Stimulated activated CD4-positive, alpha-beta T cell treated with anti-CD3 and anti-CD28 coated beads, Interleukin-12 subunit alpha, Interleukin-12 subunit beta, amount 100 ng/mL, for 48 hours (primary cell): ENCODE measurements at regions not wholly inside any gene's neighbourhood (a gene's known extent, or its start where the extent isn't known, plus 50 kb on each side); places are given as distances from the start of the nearest gene placed in this dataset.
"Not testable (repeated sequence)": the region's sequence is repeated elsewhere in the genome, so short reads cannot be mapped to it uniquely, and the experiment has no call there.

Experiments
- DNase-seq, 3 donors: peaks; one replicate each; pipeline ENCODE4 v3.0.0-alpha.2; 2020; ENCODE audit warnings: low read depth in 2 of 3, low spot score in 1 of 3

DNA sequence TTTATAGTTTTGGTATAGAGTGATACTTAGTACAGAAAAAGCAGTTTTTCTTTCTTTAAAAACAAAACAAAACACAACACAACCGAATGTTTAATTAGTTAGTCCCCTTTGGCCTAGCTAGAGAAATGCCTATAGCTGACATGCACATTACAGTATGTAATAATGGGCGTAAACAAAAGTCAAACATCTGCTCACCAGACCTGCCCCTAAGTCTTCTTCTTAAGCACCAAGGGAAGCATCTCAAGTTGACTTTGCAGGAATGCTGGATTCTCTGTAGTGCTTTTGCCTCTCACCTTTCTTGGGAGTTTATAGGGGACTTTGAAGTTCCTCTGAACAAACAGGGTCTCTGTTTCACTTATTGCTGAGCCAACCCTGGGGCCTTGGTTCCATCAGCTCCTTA, 143.7 kb downstream of the TM2D1 start:
- DNase-seq: no peak

DNA sequence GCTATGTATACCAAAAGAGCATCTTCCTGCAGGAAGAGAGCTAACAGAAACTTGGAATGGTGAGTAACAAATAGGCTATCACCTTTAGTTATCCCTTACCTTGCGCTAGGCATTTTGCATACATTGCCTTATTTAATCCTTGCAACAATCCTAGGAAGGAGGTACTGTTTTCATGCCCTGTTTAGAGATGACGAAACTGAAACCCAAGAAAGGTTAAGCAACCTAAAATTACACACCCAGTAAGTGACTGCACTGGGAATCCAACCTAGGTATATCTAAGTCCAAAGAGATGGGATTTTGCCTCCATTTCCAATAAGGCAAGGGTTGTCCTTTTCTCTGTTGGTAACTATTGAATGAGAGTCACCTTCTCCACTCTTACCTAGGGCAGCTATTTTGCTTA, 144.5 kb downstream of the TM2D1 start:
- DNase-seq: no peak

DNA sequence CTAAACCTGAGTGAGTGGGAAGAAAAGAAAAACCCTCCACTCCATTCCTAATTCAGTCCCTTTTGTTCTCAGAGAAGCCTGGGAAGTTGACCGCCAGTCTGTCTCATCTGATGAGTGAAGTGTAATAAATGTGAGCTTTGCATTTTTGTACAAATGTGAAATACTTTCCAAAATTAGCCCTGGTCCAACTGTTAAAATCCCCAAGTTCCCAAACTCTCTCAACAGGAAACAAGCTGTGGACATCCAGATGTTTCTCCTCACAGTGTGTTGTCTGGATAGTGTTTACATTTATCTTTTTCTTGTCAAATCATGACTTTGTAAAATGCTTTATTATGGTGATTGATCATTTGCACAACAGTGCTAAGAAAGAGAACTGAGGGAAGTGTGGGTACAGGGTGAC, 145.1 kb downstream of the TM2D1 start:
- no peak for DNase-seq

DNA sequence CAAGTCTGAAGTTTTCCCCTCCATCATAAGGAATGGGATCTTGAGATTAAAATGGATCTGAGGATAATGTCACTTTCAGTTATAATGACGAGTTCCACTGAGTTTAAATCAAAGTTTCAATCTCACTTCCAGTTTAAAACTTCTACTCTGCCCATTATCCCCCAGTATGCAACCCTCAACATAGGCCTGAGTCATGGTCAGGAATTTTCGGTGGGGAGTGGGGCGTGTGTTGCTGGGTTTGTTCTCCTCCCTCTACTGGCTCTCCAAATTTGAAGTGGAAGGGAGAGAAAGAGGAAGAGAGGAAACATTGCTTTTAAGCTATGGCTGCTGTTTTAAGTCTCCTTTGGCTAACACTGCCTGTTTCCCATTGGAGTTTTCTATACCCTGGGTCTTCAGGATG, 152.9 kb downstream of the TM2D1 start:
- no peak for DNase-seq

DNA sequence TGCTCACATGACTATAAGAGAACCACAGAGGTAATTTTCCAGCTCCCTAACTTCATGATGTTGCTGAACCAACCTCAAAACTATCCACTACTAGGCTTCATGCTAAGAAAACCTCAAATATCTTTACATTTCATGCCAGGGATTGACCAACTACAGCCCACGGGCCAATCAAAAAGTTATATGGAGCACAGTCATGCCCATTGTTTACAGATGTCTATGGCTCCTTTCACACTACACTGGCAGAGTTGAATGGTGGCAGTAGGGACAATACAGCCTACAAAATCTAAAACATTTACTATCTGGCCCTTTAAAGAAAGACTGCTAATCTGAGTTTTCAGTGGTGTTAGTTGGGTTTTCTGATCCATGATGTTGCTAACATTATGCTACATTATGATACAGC, 154.8 kb downstream of the TM2D1 start:
- DNase-seq: no peak

DNA sequence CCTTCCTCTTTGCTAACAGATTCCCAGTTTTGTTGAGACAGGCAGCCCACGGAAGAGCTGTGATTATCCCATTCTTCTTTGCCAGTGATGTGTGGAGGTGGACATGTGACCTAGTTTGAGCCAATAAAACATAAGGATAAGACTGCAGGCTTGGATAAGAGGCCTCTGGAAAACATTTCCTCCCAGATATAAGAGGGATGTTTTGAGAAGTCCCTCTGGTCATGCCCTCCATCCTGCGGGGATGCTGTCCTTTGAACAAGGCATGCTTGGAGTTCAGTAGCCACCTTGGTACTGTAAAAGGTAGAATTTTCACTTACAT, 155.7 kb downstream of the TM2D1 start:
- DNase-seq: no peak

DNA sequence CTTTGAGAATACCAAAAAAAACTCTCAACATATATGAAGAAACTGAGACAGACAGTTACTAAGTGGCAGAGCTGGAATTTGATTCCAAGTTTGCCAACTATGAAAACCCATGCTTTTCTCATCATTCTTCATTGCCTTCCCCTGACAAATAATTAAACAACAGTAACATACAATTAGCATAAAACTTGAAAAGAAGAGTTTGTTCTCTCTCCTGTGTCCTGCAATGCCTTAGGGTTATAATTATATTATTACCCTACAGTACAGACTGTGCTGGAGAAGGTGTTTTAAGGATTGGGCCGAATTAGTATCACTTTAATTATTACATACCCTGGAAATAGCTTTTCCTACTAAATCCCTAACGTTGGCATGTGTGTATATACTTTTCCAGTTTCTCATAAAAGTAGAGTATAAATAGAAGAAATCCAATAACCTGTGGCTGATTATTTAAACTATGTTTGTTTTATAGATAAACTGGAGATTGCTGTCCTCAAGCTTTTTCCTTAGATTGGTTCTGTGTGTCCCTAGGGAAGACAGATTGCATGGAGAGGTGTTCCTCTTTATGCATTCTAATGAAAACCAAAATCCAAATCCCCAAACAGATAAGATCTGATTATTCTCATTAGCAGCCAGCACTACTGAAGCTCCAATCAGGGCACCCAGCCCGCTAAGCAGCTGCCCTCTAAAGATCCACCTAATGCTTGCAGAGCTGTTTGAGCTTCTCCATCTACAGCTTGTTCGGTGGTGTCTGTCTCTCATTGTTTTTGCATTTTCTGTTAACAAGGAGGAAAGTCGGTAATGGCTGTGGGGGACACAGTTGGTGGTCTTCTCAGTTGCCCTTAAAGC, 156.3 kb downstream of the TM2D1 start:
- no peak for DNase-seq

DNA sequence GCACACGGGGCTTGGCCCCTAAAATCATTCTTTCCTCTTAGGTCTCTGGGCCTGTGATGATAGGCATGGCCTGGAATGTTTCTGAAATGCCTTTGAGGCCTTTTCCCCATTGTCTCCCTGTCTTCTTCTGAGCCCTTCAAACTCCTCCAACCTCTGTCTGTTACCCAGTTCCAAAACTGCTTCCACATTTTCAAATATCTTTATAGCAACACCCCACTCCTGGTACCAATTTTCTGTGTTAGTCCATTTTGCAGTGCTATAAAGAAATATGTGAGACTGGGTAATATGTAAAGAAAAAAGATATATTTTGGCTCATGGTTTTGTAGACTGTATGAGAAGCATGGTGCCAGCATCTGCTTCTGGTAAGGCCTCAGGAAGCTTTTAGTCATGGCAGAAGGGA, 158.8 kb downstream of the TM2D1 start:
- DNase-seq: no peak

DNA sequence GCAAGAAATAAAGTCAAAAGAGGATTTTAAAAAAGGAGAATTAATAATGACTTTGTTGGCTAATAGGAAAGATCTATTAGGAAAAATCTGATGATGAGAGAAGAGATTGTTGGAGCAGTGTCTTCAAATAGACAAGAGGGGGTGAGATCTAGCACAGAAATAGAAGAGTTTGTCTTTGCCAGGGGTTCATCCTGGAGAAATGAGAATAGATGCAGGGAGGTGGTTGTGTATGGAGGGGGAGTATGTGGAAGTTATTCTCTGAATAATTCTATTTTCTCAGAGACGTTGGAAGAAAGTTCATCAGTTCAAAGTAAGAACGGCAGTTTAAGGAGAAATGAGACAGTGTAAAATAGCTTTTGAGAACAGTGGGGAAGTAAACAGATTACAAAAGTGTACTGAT, 161.3 kb downstream of the TM2D1 start:
- DNase-seq: no peak

DNA sequence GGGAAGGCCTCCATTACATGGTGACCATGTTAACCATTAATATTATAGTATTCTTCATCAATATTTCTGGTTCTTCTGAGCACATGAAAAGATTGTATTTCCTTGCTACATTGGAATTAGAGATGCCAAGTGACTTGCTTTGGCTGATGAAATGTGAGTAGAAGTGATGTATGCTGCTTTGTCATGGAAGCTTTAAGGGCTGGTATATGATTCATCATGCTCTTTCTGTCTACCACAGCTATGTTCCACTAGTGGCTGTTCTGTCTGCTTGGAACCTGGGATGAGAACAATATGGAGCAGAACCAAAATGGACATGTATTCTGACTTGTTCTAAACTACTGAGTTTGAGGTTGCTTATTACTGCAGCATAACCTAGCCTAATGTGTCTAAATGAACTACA, 163.3 kb downstream of the TM2D1 start:
- DNase-seq: no peak

DNA sequence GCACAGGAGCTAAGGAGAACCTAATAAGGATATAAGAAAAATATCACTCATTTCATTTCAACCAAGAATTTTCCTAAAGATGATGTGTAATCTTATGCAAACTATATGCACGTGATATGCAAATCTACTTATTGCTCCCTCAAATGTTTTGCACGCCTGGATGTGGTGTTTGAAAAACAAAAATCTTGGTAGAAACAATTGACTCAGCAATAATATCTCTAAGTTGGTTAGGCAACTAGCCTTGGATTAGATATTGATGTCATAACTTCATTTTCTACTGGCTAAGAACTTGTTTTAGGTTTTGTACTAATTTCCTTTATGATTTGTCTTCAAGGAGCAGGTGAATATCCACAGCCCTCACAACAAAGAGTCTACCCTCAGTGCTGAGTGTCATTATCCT, 164.6 kb downstream of the TM2D1 start:
- DNase-seq: no peak

DNA sequence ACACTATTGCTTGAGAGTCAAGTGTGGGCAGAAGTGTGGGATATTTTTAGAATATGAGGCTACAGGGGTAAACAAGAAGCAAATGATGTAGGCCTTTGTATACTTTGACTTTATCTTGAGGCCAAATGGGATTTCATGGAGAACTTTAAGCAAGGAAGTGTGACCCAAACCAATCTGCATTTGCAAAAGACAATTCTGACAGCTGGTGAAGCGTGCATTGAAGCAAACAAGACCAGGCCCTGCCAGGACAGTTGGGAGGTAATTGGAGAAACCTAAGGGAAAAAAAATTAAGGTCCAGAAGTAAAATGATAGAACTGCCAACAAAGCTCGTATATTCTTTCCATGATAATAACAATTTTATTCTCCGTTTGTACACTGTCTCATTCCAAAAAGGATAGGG, 168.3 kb downstream of the TM2D1 start:
- no peak for DNase-seq

DNA sequence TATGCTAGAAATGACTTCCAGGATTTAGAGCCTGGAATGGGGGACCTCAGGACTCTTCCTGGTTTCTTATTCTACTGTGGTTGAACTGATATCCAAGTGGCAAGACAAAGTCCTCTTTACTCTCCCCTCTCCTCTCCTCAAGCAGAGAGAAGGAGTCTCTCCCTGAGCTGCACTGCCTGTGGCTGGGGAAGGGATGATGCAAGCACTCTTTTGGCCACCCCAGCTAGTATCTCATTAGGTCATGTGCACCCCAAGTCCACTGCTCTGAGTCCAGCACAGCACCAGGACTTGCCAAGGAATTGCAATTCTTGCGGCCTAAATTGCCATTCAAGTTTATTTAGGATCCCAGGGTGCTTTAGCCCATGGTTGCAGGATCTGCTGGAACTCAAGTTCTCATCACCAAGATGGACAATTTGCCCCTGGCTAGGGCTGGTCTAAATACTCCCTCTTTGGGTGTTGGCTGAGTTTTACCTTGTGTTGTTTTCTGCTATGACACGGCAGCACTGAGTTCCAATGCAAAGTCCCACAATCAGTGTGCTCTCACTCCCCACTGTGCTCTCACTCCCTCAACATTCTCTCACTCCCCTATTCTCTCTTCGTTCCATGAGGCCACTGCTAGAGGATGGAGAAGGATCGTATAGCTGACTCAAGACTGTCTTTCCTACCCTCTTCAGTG, 172.2 kb downstream of the TM2D1 start:
- no peak for DNase-seq

DNA sequence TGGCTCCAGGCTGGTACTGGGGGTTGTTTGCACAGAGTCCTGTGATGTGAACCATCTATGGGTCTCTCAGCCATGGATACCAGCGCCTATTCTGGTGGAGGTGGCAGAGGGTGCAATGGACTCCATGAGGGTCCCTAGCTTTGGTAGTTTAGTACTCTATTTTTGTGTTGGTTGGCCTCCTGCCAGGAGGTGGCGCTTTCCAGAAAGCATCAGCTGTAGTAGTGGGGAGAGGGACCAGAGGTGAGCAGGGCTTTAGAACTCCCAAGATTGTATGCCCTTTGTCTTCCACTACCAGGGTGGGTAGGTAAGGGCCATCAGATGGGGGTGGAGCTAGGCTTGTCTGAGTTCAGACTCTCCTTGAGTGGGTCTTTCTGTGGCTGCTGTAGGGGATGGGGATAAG, 177.6 kb downstream of the TM2D1 start:
- DNase-seq: not testable (repeated sequence)

DNA sequence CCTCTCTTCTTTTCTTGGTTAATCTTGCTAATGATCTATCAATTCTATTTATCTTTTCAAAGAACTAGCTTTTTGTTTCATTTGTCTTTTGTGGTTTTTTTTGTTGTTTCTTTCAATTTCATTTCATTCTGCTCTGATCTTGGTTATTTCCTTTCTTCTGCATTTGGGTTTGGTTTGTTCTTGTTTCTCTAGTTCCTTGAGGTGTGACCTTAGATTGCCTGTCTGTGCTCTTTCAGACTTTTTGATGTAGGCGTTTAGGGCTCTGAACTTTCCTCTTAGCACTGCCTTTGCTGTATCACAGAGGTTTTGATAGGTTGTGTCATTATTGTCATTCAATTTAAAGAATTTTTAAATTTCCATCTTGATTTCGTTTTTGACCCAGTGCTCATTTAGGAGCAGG, 180.1 kb downstream of the TM2D1 start:
- DNase-seq: not testable (repeated sequence)

DNA sequence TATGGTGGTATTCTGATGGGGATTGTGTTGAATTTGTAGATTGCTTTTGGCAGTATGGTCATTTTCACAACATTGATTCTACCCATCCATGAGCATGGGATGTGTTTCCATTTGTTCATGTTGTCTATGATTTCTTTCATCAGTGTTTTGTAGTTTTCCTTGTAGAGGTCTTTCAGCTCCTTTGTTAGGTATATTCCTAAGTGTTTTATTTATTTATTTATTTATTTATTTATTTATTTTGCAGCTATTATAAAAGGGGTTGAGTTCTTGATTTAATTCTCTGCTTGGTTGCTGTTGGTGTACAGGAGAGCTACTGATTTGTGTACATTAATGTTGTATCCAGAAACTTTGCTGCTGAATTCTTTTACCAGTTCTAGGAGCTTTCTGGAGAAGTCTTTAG, 181.4 kb downstream of the TM2D1 start:
- not testable (repeated sequence) for DNase-seq

DNA sequence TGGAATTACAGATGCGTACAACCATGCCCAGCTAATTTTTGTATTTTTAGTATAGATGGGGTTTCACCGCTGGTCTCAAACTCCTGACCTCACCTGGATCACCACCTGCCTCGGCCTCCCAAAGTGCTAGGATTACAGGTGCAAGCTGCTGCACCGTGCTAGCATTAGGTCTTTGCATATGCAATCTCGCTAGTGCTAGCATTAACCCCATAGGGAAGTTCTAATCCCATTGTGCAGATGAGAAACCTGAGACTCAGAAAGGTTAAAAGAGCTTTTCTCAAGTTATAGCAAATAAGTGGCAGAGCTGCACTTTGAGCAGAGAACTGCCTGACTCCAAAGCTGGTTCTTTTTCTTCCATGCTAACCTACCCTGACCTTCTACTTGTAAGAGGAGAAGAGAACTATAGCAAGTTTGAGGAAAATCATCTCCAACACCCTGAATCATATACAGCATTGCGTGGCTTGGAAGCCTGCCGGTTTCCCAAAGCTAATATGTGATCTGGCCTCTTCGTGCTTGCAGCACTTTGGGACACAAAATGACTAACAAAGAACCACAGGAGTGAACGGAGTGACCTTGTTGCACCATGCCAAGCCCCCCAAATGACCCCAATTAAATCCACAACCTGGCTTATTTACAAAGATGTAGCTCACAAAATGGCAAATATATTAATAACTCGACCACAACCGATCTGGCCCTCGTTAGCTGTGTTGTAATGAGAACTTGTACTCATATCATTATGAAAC, 185.1 kb downstream of the TM2D1 start:
- DNase-seq: no peak

DNA sequence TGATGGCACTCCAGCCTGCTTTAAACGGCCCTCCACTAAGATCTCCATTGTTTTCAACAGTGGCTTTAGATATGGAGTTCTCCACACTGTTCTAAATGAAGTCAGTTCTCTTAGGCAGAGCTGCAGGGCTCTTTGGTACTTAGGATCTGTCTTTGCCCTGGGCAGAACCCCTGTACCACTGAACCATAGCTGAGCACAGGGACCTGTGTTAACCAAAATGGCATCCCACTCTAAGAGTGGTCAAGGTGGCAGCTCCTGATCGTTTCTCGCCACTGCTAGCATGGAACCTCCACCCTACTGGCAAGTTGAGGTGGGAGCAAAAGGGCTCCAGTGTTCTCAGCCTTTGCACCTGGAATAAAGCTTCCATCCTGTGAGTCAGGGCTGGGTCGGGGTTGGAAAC, 186.7 kb downstream of the TM2D1 start:
- no peak for DNase-seq

DNA sequence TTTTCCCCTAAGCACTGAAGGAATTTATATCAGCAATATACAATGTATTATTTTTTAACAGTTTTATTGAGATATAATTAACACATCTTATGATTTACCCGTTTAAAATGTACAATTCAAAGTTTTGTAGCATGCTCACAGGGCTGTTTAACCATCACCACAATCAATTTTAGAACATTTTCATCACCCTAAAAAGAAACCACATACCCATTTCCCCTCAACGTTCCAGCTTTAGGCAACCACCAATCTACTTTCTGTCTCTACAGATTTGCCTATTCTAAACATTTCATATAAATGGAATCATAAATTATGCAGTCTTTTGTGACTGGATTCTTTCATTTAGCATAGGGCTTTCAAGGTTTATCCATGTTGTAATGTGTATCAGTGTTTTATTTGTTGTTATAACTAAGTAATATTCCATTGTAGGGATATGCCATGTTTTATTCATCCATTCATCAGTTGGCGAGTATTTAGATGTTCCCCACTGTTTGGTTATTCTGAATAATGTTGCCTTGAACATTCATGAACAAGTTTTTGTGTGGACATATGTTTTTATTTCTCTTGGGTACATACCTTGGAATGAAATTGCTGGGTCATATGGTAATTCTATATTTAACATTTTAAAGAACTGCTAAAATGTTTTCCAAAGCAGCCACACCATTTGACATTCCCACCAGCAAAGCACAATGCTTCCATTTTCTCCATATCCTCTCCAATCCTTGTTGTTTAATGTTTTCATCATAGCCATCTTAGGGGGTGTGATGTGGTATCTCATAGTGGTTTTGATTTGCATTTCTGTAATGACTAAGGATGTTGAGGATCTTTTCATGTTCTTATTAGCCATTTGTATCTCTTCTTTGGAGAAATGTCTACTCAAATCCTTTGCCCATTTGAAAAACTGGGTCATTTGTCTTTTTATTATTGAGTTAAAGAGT, 188.5 kb downstream of the TM2D1 start:
- DNase-seq: no peak

DNA sequence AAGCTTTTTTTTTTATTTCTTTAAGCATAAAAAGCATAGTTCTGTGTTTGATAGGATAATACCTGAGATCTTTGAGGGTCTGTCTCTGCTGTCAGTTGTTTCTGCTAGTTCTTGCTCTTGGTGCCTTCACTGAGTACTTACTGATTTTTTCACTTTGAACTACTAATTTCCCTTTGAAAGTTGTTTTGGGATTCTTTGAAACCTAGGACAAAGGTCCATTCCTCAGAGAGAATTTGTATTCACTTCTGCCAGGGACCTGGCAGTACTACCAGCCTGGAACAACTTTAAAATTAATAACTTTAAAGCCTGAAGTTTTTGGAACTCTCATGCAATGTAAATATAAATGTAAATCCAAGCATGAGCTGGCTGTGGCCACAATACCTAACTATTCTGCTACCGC, 190.1 kb downstream of the TM2D1 start:
- DNase-seq: no peak

DNA sequence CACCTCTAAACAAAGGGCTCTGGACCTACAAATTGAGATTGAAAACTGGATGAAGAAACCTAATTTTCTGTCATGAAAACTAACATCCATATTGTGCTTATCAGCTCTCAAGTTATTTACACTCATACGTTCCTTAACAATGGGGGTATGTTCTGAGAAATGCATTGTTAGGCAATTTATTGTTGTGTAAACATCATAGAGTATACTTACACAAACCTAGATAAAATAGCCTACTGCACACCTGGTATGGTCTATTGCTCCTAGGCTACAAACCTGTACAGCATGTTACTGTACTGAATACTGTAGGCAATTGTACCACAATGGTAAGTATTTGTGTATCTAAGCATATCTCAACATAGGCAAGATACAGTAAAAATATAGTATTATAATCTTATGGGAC, 191.4 kb downstream of the TM2D1 start:
- DNase-seq: no peak
